ENCODE measurements at regions not wholly inside any gene's neighbourhood (a gene's known extent, or its start where the extent isn't known, plus 50 kb on each side); places are given as distances from the start of the nearest gene placed in this dataset.

DNA sequence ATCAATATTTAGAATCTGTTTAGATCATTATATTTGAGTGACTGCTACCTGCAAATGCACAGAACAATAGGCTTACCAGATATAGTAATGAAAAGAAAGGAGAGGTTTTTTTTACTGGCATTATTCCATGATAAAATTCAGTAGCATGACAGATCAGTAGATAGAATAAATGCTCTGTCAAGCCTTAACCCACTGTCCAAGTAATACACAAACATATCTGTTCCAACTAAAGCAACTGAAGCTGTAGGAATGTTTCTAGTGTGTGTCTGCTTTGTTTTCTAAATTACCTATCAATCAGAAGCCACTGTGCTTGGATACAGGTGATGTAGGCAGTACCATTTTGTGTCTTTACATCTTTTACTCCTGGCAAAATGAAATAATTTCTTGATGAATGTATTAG lies 604.6 kb downstream of the PCDH7 start:
- no peaks in the 10 kb centered on the region for H3K4me1 ChIP-seq (ENCODE audit: control insufficient read depth in 2 of 3, insufficient read depth in 2 of 3, low read depth in 1 of 3, low read length in 3 of 3)
- no peaks in the 10 kb centered on the region for H3K9me3 ChIP-seq (ENCODE audit: control insufficient read depth in 2 of 3, insufficient read depth in 1 of 3, low read length in 3 of 3)
- no peak overlapping the region for H3K27ac ChIP-seq (ENCODE audit: low read depth in 2 of 2, low read length in 2 of 2)
- intact Hi-C loops (cut with DNase I): no loop called here
- TF ChIP-seq, protein P1, sequence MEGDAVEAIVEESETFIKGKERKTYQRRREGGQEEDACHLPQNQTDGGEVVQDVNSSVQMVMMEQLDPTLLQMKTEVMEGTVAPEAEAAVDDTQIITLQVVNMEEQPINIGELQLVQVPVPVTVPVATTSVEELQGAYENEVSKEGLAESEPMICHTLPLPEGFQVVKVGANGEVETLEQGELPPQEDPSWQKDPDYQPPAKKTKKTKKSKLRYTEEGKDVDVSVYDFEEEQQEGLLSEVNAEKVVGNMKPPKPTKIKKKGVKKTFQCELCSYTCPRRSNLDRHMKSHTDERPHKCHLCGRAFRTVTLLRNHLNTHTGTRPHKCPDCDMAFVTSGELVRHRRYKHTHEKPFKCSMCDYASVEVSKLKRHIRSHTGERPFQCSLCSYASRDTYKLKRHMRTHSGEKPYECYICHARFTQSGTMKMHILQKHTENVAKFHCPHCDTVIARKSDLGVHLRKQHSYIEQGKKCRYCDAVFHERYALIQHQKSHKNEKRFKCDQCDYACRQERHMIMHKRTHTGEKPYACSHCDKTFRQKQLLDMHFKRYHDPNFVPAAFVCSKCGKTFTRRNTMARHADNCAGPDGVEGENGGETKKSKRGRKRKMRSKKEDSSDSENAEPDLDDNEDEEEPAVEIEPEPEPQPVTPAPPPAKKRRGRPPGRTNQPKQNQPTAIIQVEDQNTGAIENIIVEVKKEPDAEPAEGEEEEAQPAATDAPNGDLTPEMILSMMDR (IDR thresholded peaks at IDR 0.05; ENCODE audit: borderline replicate concordance, extremely low read depth, insufficient read depth): no peak
- no peak overlapping the region for H3K9ac ChIP-seq (ENCODE audit: low read length in 3 of 3)
- no peak overlapping the region for H3K4me3 ChIP-seq (ENCODE audit: low read length in 3 of 3)
- DNase-seq (no peak), FAIRE-seq (no peak)
- no peaks in the 10 kb centered on the region for H3K36me3 ChIP-seq (ENCODE audit: control insufficient read depth in 2 of 3, insufficient read depth in 3 of 3, low read length in 3 of 3)
- no peaks in the 10 kb centered on the region for H3K27me3 ChIP-seq (ENCODE audit: control insufficient read depth, insufficient read depth, low read length)

DNA sequence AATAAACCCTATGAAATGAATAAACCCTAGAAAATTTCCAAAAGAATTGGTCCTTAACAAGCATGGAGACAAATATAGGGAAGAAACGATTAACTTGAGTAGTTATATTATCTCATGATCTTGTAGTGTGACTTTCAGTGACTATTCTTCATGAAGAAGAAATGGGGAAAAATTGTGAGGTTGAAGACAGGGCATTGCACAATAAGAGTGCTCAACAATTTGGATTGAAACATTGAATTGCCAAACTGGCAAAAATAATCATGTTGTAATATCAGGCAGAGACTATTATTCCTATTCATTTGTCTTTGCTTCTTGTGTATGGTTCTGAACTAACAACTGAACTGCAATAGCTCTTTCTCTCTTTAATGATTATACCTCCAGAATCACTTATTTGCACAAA lies 605.1 kb downstream of the PCDH7 start:
- H3K4me3 ChIP-seq (ENCODE audit: low read length in 3 of 3): no peak overlapping the region
- H3K27ac ChIP-seq (ENCODE audit: low read depth in 2 of 2, low read length in 2 of 2): no peak overlapping the region
- H3K27me3 ChIP-seq (ENCODE audit: control insufficient read depth, insufficient read depth, low read length): no peaks in the 10 kb centered on the region
- DNase-seq (no peak), FAIRE-seq (no peak)
- intact Hi-C loops (cut with DNase I): no loop called here
- H3K4me1 ChIP-seq (ENCODE audit: control insufficient read depth in 2 of 3, insufficient read depth in 2 of 3, low read depth in 1 of 3, low read length in 3 of 3): no peaks in the 10 kb centered on the region
- TF ChIP-seq, protein P1 (IDR thresholded peaks at IDR 0.05; ENCODE audit: borderline replicate concordance, extremely low read depth, insufficient read depth): no peak
- H3K9ac ChIP-seq (ENCODE audit: low read length in 3 of 3): no peak overlapping the region
- no peaks in the 10 kb centered on the region for H3K36me3 ChIP-seq (ENCODE audit: control insufficient read depth in 2 of 3, insufficient read depth in 3 of 3, low read length in 3 of 3)
- H3K9me3 ChIP-seq (ENCODE audit: control insufficient read depth in 2 of 3, insufficient read depth in 1 of 3, low read length in 3 of 3): no peaks in the 10 kb centered on the region

DNA sequence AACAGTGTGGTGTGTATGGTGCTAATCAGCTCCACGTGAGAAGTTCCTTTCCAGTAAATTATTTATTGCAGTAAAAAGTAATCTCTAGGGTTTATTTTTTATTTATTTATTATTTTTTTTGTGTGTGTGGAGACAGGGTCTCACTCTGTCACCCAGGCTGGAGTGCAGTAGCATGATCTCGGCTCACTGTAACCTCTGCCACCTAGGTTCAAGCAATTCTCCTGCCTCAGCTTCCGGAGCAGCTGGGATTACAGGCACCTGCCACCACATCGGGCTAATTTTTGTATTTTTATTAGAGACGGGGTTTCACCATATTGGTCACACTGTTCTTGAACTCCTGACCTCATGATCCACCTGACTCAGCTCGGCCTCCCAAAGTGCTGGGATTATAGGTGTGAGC lies 606.9 kb downstream of the PCDH7 start:
- H3K27ac ChIP-seq (ENCODE audit: low read depth in 2 of 2, low read length in 2 of 2): no peak overlapping the region
- intact Hi-C loops (cut with DNase I): no loop called here
- no peaks in the 10 kb centered on the region for H3K36me3 ChIP-seq (ENCODE audit: control insufficient read depth in 2 of 3, insufficient read depth in 3 of 3, low read length in 3 of 3)
- TF ChIP-seq, protein P1 (IDR thresholded peaks at IDR 0.05; ENCODE audit: borderline replicate concordance, extremely low read depth, insufficient read depth): no peak
- FAIRE-seq: no peak
- no peak overlapping the region for H3K9ac ChIP-seq (ENCODE audit: low read length in 3 of 3)
- H3K9me3 ChIP-seq (ENCODE audit: control insufficient read depth in 2 of 3, insufficient read depth in 1 of 3, low read length in 3 of 3): no peaks in the 10 kb centered on the region
- no peak for DNase-seq
- H3K4me1 ChIP-seq (ENCODE audit: control insufficient read depth in 2 of 3, insufficient read depth in 2 of 3, low read depth in 1 of 3, low read length in 3 of 3): no peaks in the 10 kb centered on the region
- H3K4me3 ChIP-seq (ENCODE audit: low read length in 3 of 3): no peak overlapping the region
- no peaks in the 10 kb centered on the region for H3K27me3 ChIP-seq (ENCODE audit: control insufficient read depth, insufficient read depth, low read length)

DNA sequence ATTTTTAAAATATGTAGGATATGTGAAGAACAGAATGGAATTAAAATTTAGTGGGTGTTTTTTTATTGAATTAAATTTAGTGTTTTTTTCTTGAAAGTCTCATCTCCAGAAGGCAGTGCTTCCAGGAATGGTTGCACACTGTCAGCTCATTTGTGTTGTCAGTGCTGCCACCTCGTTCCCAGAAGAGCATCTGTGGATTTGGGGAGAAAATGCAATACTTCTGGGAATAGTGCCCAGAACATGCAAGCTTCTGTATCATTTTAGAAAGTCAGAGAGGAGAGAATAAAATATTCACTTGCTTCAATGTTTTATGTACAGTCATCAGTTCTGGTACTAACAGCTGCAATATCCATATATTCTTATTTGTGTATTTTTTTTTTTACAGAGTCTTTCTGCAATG lies 608.8 kb downstream of the PCDH7 start:
- H3K9me3 ChIP-seq (ENCODE audit: control insufficient read depth in 2 of 3, insufficient read depth in 1 of 3, low read length in 3 of 3): no peaks in the 10 kb centered on the region
- no peaks in the 10 kb centered on the region for H3K36me3 ChIP-seq (ENCODE audit: control insufficient read depth in 2 of 3, insufficient read depth in 3 of 3, low read length in 3 of 3)
- no peaks in the 10 kb centered on the region for H3K27me3 ChIP-seq (ENCODE audit: control insufficient read depth, insufficient read depth, low read length)
- no peak overlapping the region for H3K4me3 ChIP-seq (ENCODE audit: low read length in 3 of 3)
- H3K9ac ChIP-seq (ENCODE audit: low read length in 3 of 3): no peak overlapping the region
- no peak for DNase-seq
- no peak for FAIRE-seq
- H3K27ac ChIP-seq (ENCODE audit: low read depth in 2 of 2, low read length in 2 of 2): no peak overlapping the region
- intact Hi-C loops (cut with DNase I): no loop called here
- H3K4me1 ChIP-seq (ENCODE audit: control insufficient read depth in 2 of 3, insufficient read depth in 2 of 3, low read depth in 1 of 3, low read length in 3 of 3): no peaks in the 10 kb centered on the region
- TF ChIP-seq, protein P1 (IDR thresholded peaks at IDR 0.05; ENCODE audit: borderline replicate concordance, extremely low read depth, insufficient read depth): no peak

Data from kidney (tissue), 13 donors.